NCI-H2081 (cell line): ENCODE measurements at regions not wholly inside any gene's neighbourhood (a gene's known extent, or its start where the extent isn't known, plus 50 kb on each side); places are given as distances from the start of the nearest gene placed in this dataset.
"Not testable (repeated sequence)": the region's sequence is repeated elsewhere in the genome, so short reads cannot be mapped to it uniquely, and the experiment has no call there.

Experiments used
- DNase-seq, 2 experiments: peaks; one replicate each; lab custom pipeline; 2025; lab: John Stamatoyannopoulos, UW

DNA sequence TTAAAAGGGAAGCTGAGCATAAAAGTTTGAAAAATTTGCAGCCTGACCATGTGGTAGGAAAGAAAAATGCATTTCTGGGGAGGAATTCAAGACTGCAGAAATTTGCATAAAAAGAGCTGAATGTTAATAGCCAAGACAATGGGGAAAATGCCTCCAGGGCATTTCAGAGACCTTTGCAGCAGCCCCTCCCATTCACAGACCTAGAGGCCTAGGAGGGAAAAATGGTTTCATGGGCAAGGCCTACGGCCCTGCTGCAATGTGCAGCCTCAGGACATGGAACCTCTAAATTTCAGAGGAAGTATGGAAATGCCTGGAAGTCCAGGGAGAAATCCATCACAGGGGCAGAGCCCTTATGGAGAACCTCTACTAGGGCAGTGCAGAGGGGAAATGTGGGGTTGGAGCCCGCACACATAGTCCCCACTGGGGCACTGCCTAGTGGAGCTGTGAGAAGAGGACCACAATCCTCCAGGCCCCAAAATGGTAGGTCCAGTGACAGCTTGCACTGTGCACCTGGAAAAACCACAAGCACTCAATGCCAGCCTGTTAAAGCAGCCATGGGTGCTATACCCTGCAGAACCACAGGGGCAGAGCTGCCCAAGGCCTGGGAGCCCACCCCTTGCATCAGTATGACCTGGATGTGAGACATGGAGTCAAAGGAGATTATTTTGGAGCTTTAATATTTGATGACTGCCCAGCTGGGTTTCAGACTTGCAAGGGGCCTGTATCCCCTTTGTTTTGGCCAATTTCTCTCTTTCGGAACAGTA is 243.8 kb downstream of the DNAJB9 start:
- no peak for DNase-seq

DNA sequence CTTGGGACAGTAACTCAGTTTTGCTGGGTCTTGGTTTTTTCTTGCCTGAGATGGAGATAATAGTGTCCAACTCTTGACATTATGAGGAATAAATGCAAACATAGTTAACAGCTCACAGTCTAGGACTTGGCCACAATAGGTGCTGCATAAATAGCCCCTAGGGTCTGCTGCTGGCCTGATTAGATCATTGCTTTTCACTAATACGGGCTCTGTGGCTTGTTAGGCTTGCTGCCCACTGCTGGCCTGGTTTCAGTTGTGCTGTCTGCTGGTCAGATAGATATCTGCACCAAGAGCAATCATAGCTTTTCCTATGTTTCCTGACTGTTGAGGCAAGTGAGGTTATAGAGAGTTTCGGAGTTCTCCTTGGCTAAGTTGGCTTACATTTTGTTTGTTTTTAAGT is 246.1 kb downstream of the DNAJB9 start:
- DNase-seq = no peak

DNA sequence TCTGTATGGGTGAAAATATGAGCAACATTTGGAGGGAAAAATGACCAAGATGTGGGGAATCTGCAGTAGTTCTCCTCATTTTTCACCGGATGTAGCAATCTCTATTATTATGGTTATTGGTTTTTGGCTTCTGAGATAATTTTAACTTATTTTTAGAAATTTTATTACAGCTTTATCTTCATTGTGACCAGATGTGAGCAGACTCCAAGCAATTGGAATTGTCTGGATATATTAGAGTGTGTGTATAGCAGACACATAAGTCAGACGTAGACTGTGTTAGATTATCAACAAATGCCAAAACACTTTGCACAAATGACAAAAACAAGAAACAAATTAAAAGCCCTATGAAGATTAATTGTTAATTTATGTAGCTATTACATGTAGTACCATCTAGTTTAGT is 249.1 kb downstream of the DNAJB9 start:
- no peak for DNase-seq

DNA sequence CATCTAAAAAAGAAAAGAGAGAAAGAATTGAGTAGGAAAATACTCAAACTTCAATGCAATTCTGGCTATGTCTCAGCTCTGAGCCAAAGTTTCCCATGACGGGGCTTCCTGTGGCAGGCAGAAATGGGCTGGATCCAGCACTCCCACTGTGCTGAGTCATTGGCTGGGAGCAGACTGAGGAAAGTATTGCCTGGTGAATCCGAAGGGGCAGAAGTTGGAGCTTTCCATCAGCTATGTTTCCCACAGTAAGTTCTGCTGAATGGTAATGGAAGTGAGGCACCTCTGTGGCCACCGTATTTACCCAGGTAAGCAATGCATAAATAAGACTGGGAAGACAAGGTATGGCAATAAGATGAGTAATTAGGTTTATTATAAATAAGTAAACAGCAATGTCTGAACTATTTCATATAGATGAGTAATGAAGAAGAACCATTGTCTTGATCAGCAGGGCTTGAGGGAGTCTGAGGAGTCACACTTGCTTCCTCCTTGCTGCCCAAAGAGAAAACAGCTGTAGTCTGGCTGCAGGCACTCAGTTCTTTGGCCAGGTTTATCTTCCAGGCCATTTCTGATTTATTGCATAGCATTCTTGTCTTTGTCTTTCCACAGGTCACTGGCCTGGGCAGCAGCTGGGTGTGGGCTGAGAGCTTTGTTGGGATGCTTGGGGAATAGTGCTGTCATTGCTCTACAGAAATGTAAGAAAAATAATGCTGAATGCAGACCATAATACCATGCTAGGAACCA is 255.3 kb downstream of the DNAJB9 start:
- DNase-seq = no peak

DNA sequence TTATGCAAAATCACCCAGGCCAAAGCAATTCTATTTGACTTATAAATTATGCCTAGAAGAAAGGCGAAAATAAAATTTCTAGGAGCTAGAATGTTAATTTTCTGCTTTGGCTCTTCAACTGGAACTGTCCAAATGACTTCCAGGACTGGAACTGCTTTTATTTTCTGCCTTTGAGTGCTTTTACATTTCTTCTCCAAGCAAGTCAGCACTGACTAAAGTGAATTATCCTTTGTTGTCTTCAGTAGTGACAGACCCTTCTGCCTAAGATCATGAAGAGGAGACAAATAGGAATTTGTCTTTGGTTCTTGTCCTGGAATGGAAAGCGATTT is 255.9 kb downstream of the DNAJB9 start:
- DNase-seq = no peak

DNA sequence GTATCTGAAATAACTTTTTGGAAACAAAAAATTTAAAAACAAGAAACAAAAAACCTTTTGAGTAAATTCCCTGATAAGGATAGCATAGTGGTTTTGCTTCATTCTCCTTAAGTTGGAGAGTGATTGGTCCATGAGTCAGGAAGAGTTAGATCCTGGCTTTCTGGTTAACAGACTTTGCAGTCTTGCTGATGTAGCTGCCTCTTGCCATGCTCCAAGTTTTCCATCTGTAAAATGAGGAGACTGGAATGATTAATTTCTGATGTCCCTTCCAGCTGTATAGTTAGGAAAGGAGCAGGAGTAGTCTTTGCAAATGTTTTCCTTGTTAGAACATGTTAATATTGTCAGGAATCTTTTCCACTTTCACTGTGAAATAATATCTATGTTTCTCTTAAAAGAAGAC is 266.6 kb downstream of the DNAJB9 start:
- no peak for DNase-seq

DNA sequence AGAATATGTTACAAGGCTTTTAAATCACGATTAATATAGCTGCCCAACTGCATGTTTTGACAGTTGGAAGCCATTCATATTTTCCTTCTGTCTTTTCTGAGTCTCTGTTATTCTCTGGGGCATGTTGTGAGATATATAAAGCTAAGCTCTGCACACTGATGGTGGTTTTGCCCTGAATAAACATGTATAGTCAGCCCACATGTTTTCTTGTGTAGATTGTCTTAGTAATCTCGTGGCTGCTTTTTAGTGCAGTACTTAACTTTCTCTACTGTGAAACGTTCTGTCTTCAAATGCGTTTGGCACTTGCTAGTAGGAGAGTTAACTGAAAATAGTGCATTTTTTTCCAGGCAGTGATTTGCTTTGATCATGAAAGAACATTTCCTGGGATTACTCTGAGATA is 268.5 kb downstream of the DNAJB9 start:
- DNase-seq = no peak

DNA sequence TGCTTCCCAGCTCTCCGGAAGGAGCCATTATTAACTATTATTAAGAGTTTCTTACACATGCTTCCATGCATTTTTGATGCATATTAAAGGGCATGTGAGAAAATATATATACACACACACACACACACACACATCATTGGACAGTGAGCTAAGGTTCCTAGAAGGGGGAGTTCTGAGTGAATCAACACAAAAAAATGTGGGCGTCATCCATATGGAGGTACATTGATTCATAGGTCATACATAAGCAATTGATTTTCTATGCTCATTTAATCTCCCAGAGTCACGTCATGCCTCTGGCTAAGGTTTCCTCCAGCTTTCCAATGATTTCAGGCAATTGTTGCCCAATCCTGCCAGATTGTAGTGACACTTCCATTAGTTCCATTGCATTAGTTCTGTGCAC is 269.4 kb downstream of the DNAJB9 start:
- no peak for DNase-seq

DNA sequence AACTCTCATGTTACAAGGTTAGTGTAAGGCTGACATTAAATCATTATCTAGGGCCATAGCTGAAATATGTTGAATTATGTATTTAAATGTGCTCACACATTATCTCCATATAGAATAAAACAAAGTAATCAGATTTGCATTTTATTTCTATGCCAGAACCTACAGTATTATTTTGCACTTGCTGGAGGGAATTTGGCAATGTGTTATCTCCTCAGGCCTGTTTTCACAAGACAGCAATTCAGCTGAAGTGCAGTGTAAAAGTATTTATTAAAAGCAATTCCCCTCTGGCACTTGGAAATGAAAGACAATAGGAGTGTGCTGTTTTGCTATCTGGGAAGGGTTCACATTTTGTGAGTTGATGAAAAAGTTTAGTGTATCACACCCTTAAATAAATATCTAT is 276.3 kb downstream of the DNAJB9 start:
- no peak for DNase-seq

DNA sequence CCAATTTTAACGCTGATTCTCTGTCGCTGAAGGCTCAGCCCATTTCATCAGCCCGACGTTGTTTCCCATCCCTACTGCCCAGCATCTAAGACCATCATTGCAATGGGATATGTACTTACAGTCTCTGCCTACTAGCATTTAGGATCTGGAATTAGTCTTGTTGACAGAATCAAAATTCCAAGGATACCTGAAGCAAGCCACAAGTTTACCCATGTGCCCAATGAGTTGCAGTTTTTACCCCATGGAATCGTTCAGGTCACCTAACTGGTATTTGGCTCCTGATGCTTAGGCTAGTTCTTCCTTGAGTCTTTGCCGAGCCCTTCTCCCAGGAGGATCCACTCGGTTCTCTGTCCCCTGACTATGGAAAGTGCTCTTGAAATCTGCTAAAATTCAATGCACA is 276.8 kb downstream of the DNAJB9 start:
- DNase-seq = no peak

DNA sequence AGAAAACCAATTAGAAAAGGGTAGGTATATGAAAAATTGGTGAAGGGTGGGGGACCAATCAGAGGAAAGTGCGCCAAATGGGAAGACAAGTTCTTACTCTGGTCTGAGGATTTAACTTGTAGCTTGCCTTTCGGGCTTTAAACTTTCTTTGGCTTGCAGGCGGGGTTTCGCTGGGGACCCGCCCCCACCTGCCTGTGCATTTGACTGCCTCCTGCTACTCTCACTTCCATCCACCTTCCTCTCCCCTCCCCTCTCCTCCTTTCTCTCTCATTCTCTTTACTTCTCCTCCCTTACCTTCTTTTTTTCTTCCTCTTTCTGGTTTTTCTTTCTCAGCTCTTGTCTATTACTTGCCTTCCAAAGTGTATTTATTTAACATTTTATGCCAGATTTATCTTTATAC is 278.8 kb downstream of the DNAJB9 start:
- DNase-seq = no peak

DNA sequence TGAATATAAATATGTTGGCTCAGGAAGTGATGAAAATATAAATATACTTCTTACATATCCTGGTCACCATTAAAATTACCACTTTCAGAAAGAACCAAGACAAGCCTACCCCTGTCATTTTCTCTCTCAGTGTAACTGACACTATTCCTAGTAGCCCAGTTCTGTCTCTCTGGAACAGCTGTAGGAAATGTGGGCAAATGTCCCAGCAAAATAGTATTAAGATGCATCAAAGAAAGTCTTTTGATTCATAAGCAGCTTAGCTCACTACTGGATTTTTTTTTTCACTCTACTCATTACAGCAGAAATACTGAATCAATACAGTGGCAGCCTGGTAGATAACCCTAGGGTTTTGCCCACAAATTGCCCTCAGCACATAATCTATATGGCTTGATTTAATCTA is 290.9 kb downstream of the DNAJB9 start:
- DNase-seq = no peak

DNA sequence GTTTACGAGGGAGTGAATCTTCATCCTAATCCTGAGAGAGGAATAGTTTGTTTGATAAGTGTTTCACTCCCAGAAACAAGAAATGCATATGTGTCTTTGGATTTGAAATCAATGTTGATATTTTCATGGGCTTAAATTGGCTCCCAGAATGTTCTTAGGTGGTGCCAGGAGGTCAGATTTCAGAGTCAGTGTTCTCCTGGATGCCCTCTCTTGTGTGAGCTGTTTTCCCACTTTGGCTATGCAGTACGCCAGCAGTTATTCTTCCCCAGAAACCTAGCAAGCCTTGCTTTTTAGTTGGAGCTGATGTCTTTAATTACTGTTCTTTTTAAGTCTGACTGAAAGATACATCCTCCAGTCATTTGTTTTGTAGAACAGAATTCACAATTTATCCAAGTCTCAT is 291.4 kb downstream of the DNAJB9 start:
- DNase-seq = no peak

DNA sequence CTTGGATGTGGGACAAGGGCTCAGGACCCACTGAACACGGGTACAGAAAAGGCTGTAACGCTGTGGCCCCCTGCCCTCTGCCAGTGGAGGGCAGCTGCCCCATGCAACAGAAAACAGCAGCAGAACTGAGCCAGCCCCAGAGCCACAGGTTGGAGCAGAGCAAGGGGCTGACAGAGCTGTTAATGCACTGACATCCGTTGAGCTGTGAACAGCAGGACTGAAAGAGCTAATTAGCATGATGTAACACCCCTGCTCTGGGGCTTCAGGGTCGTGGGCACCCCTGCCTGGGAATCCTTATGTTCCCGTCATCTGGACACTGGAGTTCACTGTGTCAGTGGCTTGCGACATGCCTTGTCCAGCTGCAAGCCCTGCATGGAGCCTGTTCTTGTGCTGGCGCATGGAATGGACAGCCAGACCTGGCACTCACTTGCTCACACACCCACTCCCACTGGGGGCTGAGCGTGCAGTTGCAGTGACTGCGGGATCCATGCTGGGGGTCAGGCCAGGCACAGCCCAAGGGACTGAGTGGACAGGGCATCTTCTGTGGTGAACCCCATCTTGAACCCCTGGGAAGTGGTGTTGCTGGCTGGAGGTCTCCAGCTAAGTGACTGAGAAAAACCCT is 293.7 kb downstream of the DNAJB9 start:
- DNase-seq = no peak

DNA sequence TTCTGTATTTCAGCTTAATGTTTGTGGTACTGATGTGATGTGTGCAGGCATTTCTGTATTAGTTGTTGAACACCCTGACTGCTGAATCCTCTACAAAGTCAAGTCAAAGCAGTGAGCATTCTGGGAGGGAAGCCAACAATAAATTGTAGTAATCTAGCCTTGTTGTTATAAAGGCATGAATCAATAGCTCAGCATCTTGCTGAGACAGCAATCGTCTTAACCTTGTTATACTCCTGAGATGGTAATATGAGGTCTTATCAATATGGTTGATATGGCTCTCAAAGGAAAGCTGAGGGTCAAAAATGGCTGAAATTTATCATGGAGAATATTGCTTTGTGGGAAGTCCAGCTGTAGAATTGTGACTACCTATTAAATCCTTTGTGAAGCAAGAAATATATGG is 299.4 kb downstream of the DNAJB9 start:
- DNase-seq = no peak

DNA sequence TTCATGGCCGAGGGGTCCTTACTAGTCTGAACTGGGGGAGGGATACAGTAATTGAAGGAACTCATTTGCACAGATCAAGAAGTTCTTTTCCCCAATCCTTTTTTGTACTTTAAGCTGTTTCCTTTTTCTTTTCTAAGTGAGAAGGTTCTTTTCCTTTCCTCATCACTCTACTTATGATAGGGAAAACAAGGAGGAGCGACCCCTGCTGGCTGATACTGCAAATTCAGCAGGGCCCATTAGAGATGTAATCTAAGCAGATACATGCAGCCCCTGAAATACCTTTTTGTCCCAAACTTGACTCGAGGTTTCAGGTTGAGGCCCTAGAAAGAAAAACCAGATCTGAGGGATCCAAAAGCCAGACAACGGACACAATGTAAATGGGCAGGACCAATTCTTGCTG is 305.5 kb downstream of the DNAJB9 start:
- DNase-seq = no peak

DNA sequence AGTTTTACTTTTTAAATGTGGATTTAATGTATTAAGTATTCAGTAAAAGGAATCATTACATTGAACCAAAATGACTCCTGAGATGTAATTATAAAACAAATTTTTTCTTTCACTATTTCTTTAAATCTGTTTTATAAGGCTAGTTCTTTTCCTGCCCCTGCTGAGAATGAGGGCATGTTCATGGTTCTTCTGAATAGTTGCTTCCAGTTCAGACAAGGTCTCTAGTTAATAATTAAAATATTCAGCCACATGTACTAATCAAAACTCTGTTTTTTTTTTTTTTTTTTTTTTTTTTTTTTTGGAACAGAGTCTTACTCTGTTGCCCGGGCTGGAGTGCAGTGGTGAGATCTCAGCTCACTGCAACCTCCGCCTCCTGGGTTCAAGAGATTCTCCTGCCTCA is 321.2 kb downstream of the DNAJB9 start:
- no peak for DNase-seq

DNA sequence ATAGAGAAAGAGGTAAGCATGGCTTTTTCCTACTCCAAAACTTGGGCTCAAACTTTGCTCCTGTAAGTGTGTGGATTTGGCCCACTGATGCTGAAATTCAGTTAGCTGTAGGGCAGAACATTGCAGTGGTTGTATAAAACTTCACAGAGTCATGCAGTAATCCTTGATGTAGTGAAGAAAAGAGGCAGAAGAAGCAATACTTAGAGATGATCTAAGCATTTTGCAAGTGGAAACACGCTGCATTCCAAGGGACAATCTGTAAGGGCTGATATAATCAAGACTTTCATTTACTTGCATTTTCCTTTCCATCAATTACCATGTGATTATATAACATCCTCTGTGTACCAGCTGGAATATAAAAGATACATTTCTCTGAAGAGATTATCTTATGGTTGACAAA is 338.8 kb downstream of the DNAJB9 start:
- no peak for DNase-seq

DNA sequence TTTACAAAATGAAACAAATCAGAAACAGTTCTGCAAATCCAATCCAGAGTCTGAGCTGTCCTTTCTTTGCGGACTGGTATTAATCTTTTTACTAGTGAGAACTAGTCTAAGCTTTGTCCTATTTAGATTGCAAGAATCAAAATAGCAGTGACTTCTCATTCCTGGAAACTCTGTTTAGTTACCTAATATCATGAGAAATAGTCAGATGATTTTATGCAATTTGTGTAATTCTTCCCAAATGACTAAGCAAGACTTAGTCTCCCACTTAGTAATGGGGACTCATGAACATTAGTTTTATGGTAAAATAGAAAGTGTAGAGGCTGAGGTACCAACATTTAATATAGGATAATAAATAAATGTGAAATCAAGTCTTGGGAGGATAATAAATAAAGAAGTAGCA is 341.3 kb downstream of the DNAJB9 start:
- DNase-seq = no peak

DNA sequence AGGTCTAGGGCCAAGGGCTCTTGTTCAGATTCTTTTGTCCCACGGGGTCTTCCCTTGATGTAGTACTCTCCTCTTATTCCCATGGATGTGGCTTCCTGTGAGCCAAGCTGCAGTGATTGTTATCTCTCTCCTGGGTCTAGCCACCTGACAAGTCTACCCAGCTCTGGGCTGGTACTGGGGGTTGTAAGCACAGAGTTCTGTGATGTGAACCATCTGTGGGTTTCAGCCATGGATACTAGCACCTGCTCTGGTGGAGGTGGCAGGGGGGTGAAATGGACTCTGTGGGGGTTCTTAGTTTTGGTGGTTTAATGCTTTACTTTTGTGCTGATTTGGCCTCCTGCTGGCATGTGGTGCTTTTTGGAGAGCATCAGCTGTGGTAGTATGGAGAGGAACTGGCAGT is 350.8 kb downstream of the DNAJB9 start:
- no peak for DNase-seq

DNA sequence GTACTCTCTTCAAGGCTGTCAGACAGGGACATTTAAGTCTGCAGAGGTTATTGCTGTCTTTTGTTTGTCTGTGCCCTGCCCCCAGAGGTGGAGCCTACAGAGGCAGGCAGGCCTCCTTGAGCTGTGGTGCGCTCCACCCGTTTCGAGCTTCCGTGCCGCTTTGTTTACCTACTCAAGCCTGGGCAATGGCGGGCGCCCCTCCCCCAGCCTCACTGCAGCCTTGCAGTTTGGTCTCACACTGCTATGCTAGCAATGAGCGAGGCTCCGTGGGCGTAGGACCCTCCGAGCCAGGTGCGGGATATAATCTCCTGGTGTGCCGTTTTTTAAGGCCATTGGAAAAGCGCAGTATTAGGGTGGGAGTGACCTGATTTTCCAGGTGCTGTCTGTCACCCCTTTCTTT is 373.4 kb downstream of the DNAJB9 start:
- DNase-seq = not testable (repeated sequence)

DNA sequence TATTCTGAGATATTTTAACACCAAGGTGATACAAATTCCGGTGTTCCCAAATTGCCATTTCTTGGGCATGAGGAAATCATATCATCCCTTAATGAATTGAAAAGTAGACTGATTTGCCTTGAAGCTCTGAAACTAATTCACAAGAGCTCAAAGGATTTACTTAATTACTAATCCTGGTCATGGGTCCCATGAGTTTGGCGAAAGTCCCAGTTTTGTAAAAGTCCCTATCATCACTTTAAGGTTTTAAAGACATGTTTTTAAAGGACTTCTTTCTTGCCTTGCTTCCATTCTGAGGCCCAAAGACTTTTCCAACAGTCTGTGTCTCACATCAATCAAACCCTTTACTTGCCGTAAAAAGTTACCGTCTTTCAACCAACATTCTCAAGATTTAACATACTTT is 377.9 kb downstream of the DNAJB9 start:
- no peak for DNase-seq

DNA sequence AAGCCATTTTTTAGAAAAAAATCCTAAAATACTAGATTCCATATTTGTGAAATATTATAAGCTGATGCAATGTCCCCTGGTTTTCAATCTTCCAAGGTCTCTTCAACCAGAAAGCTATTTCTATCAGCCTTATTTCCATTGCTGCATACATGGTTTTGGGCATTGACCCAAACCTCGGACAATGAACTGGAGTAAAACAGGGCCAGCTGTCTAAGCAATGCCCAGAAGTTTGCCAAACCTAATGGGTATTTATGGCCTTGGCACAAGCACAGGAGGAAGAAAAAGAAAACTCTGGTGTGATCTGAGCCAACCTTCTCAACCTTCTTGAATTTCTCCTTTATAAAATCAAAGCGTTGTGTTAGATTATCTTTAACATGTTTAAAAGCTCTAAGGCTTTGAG is 402.3 kb downstream of the DNAJB9 start:
- DNase-seq = peak; percentile 4 to 47

DNA sequence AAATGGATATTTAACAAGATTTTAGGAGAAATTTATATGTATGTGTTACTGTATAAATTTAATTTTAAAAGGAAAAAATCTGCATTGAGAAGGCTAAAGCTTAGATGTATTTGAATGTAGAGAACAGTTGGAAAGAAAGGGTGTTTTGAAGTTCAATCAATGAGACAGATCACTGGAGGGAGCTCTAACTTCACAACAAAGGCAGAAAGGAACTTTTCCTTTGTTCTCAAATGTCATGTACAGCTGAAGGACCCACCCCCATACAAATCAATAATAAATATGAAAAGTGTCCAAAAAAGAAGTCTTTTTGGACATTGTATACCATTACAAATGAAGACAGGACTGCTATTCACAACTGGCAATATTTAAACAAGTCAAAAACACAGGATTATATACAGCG is 403.4 kb downstream of the DNAJB9 start:
- peak; percentile 22 to 50 for DNase-seq
